ENCODE measurements at regions not wholly inside any gene's neighbourhood (a gene's known extent, or its start where the extent isn't known, plus 50 kb on each side); places are given as distances from the start of the nearest gene placed in this dataset.
"Not testable (repeated sequence)": the region's sequence is repeated elsewhere in the genome, so short reads cannot be mapped to it uniquely, and the experiment has no call there.

DNA sequence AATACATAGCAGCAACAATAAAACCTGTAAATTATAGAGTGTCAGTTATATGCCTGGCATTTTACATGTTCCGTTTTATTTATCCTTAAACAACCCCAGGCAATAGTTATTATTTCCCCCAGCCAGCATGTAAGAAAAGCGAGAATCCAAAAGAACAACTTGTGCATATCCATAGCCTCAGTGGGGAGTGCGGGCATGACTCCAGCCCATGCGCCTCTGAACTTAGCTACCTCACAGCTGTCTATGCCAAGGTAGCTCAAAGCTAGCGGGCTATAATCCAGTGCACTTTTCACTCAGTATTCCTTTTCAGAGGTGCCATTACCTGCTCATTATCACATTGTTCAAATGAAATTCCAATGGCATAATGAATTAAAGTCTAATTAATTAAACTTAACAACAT, 257.3 kb upstream of the EDNRA start:
- Histone ChIP-seq H3K27ac (no peak overlapping the region), H3K27me3 (no peaks in the 10 kb centered on the region), H3K36me3 (no peaks in the 10 kb centered on the region), H3K4me3 (no peak overlapping the region), H3K9me3 (no peaks in the 10 kb centered on the region), H3K4me1 (peaks cover 0 to 4% (median 0%) of the 10 kb centered on the region in 12 donors)
- intact Hi-C loops (cut with DNase I), result no loop called here
- 92 to 96% (median 94%) methylated on average over 5 of the region's 5 CpGs for WGBS, 4 donors
- TF ChIP-seq, protein P1, sequence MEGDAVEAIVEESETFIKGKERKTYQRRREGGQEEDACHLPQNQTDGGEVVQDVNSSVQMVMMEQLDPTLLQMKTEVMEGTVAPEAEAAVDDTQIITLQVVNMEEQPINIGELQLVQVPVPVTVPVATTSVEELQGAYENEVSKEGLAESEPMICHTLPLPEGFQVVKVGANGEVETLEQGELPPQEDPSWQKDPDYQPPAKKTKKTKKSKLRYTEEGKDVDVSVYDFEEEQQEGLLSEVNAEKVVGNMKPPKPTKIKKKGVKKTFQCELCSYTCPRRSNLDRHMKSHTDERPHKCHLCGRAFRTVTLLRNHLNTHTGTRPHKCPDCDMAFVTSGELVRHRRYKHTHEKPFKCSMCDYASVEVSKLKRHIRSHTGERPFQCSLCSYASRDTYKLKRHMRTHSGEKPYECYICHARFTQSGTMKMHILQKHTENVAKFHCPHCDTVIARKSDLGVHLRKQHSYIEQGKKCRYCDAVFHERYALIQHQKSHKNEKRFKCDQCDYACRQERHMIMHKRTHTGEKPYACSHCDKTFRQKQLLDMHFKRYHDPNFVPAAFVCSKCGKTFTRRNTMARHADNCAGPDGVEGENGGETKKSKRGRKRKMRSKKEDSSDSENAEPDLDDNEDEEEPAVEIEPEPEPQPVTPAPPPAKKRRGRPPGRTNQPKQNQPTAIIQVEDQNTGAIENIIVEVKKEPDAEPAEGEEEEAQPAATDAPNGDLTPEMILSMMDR (IDR thresholded peaks at IDR 0.05), result no peak
- TF ChIP-seq POLR2A (IDR thresholded peaks at IDR 0.05), result no peak
- no peak for ATAC-seq
- no peak for DNase-seq

DNA sequence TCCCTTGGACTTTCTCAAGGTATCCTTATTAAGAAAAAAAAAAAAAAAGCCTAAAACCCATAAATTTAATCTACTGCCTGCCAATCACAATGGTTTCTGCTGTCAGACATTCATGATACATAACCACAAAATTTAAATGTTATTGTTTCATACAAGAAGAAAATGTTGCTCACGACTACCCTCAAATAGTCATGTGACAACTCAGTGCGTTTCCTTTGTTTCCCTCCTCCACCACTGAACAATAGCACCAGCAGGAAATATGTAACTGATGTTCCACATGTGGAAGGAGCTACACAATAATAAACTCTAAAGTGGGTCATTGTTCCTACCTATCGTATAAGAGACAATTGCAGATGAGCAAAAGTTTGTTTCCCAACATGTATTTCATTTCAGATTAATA, 244.1 kb upstream of the EDNRA start:
- no peaks in the 10 kb centered on the region for H3K4me1 ChIP-seq
- intact Hi-C loops (cut with DNase I), result no loop called here
- TF ChIP-seq POLR2A (IDR thresholded peaks at IDR 0.05), result no peak
- TF ChIP-seq, protein P1 (IDR thresholded peaks at IDR 0.05), result no peak
- no peak overlapping the region for H3K4me3 ChIP-seq
- no peak overlapping the region for H3K27ac ChIP-seq
- H3K27me3 ChIP-seq, result no peaks in the 10 kb centered on the region
- no peaks in the 10 kb centered on the region for H3K9me3 ChIP-seq
- DNase-seq, result no peak
- H3K36me3 ChIP-seq, result no peaks in the 10 kb centered on the region
- ATAC-seq, result no peak
- 54 to 79% (median 64%) methylated on average over 3 of the region's 3 CpGs for WGBS, 4 donors

DNA sequence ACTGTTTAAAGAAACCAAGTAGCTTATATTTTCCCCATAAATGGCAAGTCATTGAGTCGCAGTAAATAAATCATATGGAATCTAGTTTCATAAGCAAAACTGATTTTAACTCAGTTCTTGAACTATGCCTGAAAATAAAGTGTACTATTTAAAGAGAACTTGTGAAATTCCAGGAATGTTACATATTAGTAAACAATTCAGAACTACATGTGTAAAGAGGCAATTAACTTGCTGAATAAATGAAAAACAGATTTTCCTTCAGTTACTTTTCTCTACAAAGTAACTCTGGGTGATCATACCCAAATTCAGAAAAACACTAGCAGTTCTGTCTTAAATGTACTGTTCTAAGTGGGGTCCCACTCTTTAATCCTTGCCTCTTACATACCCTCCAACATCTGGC, 236.1 kb upstream of the EDNRA start:
- Histone ChIP-seq H3K4me3 (no peak overlapping the region), H3K9me3 (no peaks in the 10 kb centered on the region), H3K4me1 (no peaks in the 10 kb centered on the region), H3K36me3 (no peaks in the 10 kb centered on the region), H3K27ac (no peak overlapping the region), H3K27me3 (no peaks in the 10 kb centered on the region)
- no peak for TF ChIP-seq POLR2A (IDR thresholded peaks at IDR 0.05)
- TF ChIP-seq, protein P1 (IDR thresholded peaks at IDR 0.05), result no peak
- 0 to 2% (median 0%) methylated on average over 1 of the region's 1 CpG for WGBS, 4 donors
- no peak for DNase-seq
- intact Hi-C loops (cut with DNase I), result no loop called here
- ATAC-seq, result no peak

DNA sequence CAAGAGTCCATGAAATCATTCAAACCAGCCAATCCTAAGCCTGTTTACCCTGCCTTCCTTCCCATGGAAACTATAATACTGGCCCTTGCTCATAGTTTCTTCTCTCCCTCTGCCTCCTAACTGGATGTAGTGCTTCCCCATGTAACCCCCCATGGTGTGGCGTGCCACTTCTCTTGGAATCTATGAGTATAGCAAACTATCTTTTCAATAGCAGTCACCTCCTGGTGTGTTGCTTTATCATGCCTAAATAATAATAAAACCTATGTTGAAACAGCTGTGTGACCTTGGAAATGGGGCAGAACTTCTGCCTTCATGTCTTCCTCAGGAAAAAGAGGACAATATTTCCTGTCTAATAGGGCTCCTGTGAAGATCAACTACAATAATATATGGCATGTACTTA, 234.8 kb upstream of the EDNRA start:
- H3K9me3 ChIP-seq, result peaks cover 0 to 3% (median 0%) of the 10 kb centered on the region in 12 donors
- H3K4me3 ChIP-seq, result no peak overlapping the region
- H3K27me3 ChIP-seq, result no peaks in the 10 kb centered on the region
- intact Hi-C loops (cut with DNase I), result no loop called here
- H3K36me3 ChIP-seq, result no peaks in the 10 kb centered on the region
- DNase-seq, result no peak
- 78 to 92% (median 83%) methylated on average over 1 of the region's 1 CpG for WGBS, 4 donors
- H3K4me1 ChIP-seq, result no peaks in the 10 kb centered on the region
- H3K27ac ChIP-seq, result no peak overlapping the region
- no peak for TF ChIP-seq POLR2A (IDR thresholded peaks at IDR 0.05)
- TF ChIP-seq, protein P1 (IDR thresholded peaks at IDR 0.05), result no peak
- no peak for ATAC-seq

DNA sequence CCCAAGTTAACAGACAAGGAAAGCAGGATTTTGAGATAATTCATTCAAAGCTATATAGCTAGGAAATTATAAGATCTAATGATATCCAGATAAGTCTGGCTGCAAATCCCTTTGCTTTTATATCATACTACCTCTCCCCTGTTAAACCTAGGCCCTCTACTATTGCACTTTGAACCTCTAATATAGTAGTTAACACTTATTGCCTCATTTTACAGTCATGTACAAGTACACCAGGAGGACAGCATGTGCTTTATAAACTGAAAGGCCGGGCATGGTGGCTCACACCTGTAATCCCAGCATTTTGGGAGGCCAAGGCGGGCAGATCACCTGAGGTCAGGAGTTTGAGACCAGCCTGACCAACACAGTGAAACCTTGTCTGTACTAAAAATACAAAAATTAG, 234.4 kb upstream of the EDNRA start:
- H3K27ac ChIP-seq; H3K27me3 ChIP-seq; H3K36me3 ChIP-seq; H3K4me1 ChIP-seq; H3K4me3 ChIP-seq; ATAC-seq; DNase-seq; intact Hi-C loops (cut with DNase I); H3K9me3 ChIP-seq: not testable (repeated sequence)
- WGBS, 4 donors, result 84 to 94% (median 90%) methylated on average over 2 of the region's 2 CpGs
